Right renal pelvis (tissue), 4 donors: ENCODE measurements at regions not wholly inside any gene's neighbourhood (a gene's known extent, or its start where the extent isn't known, plus 50 kb on each side); places are given as distances from the start of the nearest gene placed in this dataset.
"Not testable (repeated sequence)": the region's sequence is repeated elsewhere in the genome, so short reads cannot be mapped to it uniquely, and the experiment has no call there.

Source experiments
- DNase-seq, 4 donors: peaks; one replicate each; pipeline ENCODE4 v3.0.0-alpha.2; 2013; ENCODE audit warnings: low read depth in 4 of 4, low spot score in 3 of 4, missing footprints in 1 of 4

DNA sequence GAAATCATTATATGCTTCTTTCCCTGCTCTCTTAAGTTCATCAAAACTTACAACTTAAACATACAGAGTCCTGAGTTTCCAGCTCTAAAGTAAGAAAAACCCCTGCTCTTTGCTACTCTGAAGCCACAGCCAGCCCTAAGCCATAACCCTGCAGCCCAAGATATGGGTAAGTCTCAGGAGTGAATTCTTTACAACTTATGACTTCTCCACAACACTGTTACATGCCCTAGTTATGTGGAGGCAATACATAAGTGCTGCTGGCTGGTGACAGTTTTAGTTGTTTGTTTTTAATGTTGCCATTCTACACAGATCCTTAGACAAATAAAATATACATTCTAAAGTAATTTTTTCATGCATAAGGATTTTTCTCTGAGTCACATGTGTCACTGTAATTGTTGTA is 100.2 kb downstream of the FBXO8 start:
- DNase-seq: no peak

DNA sequence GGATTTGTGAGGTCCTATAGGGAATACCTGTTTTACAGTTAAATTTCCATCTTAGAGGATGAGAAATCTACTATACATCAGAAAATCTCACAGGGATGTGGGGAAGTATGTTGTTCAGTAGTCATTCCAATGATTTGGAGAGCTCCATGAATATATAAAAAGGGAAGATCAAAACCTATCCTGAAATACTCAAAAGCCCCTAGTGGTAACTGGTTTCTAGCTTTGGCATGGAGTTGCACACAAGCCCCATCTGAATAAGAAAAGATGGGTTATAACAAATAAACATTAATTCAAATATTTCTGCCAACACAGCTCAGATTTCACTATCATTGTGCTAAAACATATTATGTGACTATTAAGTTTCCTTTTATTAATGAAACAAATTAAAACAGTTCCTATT is 101.6 kb downstream of the FBXO8 start:
- no peak for DNase-seq

DNA sequence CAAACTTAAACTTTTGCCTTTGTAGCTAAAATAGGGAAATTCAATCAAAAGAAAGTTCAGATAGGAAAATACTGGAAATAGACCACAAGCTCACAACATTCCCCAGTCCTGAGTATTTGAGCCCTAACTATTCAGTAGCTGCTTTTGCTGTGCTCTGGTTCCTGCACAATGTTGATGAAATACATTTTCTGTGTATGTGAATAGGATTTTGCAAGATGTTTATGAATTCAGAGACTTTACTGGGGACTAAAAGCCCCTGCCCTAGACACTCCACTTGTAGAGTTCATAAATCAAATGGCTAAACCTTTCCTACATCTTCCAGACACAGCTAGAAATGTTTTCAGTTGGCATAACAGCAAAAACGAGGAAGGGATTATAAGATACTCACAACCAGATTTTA is 105.9 kb downstream of the FBXO8 start:
- DNase-seq: no peak

DNA sequence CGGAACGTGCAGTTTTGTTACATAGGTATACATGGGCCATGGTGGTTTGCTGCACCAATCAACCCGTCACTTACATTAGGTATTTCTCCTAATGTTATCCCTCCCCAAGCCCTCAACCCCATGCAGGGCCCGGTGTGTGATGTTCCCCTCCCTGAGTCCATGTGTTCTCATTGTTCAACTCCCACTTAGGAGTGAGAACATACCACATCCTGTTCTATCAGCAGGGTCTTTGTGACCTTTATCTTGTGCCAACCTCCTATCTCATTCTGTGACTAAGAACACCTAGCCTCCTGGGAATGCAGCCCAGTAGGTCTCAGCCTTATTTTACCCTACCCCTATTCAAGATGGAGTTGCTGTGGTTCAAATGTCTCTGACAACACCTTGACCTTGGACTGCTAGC is 107.6 kb downstream of the FBXO8 start:
- not testable (repeated sequence) for DNase-seq

- DNase-seq: no peak
Measured at GRCh38 chr4:174173360-174173759, 110.1 kb downstream of the FBXO8 start.

DNA sequence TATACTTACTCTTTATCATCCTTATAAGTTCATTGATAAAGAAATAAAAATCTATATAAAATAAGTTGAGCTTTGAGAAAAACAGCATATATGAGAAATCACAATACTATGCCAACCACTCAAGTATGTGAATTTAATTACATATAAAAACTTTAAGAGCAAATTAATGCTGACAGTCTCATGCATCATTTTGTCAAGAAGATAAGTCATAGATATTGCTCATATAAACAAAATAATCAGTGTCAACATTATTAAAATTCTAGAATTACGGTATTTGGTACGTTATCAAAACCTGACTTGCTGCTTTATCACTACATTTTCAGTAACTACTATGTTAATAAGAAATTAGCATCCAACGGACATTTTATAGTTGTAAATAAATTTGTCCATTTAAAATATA is 111.2 kb downstream of the FBXO8 start:
- DNase-seq: no peak

- no peak for DNase-seq
Measured at GRCh38 chr4:174170906-174171305, 112.6 kb downstream of the FBXO8 start.

DNA sequence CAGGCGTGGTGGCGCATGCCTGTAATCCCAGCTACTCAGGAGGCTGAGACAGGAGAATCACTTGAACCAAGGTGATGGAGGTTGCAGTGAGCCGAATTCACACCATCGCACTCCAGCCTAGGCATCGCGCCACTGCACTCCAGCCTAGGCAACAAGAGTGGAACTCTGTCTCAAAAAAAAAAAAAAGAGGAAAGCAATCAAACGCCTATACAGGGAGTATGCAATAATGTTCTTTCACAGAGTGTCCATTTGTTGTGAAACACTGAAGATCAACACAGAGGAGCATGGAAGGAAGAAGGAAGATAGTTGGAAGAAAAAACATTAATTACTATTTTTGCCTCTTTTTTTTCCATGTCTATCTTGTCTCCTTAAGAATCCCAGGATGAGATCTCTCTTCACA is 113.4 kb downstream of the FBXO8 start:
- DNase-seq: no peak

GRCh38 chr4:174157106-174157607 is 126.3 kb downstream of the FBXO8 start:
- DNase-seq: no peak

DNA sequence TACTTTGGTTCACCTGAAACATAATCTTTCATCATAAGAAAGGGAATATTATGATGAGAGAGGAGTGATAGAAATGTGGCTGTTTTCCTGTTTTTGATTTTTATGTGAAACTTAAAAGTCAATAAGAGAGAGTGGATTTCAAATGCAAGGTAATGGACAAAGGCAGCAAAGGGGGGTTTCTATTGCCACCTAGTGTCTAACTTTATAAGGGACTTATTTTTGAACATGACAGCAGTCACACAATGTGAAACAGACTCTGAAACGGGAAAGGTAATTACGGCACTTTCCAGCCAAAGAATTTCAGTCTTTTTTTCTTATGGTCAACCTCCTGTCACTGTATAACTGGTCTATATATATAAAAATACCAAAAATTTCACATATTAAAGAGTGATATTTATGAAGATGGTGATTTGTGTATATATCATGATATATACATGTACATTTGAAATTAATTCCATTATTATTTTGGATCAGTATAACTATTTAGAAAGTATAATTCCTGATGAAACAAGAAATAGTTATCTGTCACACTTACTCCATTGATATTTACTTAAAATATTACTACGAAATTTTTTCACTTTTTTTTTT is 127.1 kb downstream of the FBXO8 start:
- DNase-seq: peak in 2 of 4 donors; percentile 14 to 29

DNA sequence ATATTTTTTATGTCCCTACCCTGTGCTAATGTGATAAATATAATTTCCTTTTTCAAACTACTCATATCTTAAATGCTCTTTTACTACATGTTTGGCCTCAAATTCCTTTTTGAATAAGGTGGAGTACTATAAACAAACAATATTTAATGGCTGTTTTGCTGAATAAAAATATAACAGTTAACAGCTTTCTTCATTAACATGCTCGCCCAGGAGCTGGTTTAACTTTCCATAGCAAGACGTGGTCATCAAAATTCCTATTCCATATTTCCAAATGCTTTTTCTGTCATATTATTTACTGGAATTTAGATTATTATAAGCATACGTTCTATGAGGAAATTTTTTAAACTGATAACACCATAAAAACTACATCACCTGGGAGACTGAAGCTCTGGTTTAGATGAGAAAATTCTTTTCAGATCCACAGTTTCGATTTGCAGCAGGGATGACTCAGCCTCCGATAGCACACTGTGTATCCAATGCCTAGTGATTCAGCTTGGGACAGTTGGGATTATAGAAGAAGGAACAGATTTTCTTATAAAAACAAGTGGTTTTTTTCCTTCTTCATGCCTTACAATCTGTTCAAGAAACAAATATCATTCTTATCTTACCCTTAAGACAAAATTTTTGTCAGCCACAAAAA is 129.1 kb downstream of the FBXO8 start:
- DNase-seq: no peak

DNA sequence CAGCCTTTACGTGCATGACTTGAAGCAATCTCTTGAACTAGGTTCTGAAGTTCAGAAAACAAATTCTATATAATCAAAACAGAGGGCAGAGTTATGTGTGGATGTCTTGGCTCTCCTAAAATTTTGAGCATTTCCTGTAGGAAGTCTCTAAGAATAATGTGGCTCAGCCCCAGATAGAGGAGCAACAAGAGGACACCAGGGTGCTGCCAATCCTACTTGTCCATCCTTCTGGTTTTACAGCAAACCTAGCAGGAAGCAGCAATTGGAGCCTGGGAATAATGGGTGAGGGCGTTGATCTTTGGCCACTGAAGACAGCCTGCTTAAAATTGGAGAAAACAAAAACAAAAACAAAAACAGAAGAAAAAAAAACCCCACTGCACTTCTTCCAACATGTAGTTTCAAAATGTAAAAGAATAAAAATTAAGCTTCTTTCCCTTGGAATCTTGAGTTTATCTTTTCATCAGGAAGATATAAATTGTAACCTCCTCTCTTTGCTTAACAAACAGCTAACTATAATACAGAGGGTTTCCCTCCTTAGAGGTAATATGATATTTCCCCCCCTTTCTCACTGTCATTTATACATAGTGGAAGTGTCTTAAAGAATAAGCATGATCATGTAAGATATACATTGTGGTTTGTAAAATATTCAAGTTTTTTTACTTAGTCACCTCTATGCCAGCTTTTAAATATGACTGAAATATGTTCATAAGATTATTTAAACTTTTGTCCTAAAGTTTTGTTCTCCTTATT is 130.6 kb downstream of the FBXO8 start:
- DNase-seq: no peak

DNA sequence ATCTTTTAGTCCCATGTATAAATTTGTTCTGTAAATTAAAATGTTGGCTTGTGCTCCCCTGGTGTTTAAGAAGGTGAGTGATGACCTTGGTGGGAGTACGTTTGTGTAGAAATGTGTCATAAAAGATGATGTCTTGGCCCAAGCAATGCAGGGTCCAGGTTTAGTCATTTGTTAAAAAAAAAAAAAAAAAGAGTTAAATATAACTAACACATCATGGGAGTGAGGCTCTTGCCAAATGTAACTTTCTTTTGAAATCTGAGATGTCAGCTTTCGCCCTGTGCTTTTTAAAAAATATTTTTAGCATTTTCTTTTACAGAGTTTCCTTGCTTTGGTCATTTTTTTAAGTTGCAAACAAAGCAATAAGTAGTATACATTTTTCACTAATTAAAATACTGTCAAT is 135.6 kb downstream of the FBXO8 start:
- DNase-seq: no peak

DNA sequence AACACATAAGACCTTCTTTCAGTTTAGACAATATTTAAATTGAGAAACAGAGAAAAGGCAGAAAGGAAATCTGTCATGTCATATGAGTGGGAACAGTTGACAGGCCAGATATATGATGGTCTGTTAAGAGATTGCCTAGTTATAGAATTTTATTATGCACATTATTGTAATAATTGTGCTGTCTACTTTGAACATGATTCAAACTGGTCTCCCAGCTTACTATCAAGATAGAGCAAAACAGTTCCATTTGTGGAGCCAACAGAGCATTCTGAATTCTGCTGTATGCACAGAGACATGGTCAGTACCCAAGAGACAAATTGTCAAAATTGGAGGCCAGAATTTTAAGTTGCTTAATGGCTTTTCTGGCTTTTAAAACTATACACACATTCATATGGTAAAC is 139.4 kb downstream of the FBXO8 start:
- DNase-seq: no peak

GRCh38 chr4:174141876-174142275 is 141.6 kb downstream of the FBXO8 start:
- DNase-seq: no peak

- no peak for DNase-seq
Measured at GRCh38 chr4:174138616-174139015, 144.9 kb downstream of the FBXO8 start.

DNA sequence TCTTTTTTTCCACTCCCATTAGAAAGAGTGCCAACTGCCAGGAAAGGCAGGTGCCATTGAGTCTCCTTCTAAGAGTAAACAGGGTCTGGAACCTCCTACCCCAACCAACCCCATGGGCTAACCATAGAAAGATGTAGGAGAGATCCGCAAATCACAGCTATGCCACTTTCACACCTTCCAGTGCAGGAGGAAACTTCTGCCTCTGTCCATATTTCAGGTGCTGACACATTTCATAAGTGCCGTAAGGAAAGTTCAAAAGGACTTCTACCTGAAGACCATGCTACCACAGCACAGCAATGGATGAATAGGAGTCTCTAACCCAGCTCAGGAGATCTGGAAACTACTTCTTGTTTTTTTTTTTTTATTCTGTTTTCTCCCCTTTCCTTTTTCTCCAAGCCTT is 145.8 kb downstream of the FBXO8 start:
- DNase-seq: no peak

- DNase-seq: no peak
Measured at GRCh38 chr4:174135936-174136406, 147.5 kb downstream of the FBXO8 start.

GRCh38 chr4:174135530-174135929 is 147.9 kb downstream of the FBXO8 start:
- DNase-seq: no peak

DNA sequence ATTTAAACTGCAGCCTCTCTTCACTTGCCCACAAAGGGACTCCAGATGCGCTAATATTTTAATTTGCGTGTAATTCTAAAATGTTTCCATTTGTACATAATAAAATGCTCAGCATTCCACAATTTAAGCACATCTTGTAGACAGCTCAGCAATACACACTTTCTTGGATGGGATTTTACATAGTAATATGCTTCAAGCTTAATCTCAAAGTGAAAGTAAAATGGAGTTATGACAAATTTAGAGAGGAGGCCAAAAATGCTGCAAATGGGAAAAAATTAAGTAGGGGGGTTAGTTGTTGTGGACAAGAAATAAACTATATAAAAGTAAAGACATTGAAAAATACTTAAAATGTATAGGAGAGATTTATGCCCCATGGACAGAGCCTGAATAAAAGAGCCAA is 149.1 kb downstream of the FBXO8 start:
- DNase-seq: no peak

DNA sequence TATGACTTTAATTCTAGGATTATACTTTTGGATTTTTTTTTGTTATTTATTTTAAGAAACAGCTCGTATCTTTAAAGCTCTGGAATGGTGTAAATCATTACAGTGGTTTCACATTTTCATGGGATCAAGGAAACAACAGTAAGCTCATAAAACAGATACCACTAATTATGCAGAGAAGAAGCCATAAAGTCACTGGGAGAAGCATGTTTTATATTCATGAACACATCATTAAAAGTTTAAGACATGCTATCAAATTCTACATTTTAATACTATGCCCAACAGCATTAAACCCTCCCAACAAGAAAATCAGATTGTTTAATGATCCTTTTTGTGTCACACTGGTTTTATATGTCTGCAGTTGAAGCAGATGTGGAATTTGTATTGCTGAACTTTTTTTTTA is 149.9 kb downstream of the FBXO8 start:
- no peak for DNase-seq

GRCh38 chr4:174131901-174132300 is 151.6 kb downstream of the FBXO8 start:
- DNase-seq: no peak
